Neuron (in vitro differentiated cells): ENCODE measurements at regions not wholly inside any gene's neighbourhood (a gene's known extent, or its start where the extent isn't known, plus 50 kb on each side); places are given as distances from the start of the nearest gene placed in this dataset.

ENCODE experiments used
- H2AFZ ChIP-seq: one replicate; pipeline ENCODE4 v1.6.1; 2013; ENCODE audit warnings: low read depth, mild to moderate bottlenecking, inconsistent platforms, low read length, moderate library complexity
- H3K27me3 ChIP-seq: one replicate; pipeline ENCODE4 v1.6.1; 2013; ENCODE audit warnings: low read length; ENCODE audit not compliant: insufficient read depth
- H3K36me3 ChIP-seq: one replicate; pipeline ENCODE4 v1.6.1; 2013; ENCODE audit warnings: low read length; ENCODE audit not compliant: insufficient read depth
- H3K4me1 ChIP-seq: one replicate; pipeline ENCODE4 v1.6.1; 2013; ENCODE audit warnings: low read length; ENCODE audit not compliant: insufficient read depth
- H3K4me3 ChIP-seq: 2 replicates; pipeline ENCODE4 v1.5.1; 2013; ENCODE audit warnings: mild to moderate bottlenecking, low read length, moderate library complexity
- H3K9me3 ChIP-seq: one replicate; pipeline ENCODE4 v1.6.1; 2013; ENCODE audit warnings: low read length

DNA sequence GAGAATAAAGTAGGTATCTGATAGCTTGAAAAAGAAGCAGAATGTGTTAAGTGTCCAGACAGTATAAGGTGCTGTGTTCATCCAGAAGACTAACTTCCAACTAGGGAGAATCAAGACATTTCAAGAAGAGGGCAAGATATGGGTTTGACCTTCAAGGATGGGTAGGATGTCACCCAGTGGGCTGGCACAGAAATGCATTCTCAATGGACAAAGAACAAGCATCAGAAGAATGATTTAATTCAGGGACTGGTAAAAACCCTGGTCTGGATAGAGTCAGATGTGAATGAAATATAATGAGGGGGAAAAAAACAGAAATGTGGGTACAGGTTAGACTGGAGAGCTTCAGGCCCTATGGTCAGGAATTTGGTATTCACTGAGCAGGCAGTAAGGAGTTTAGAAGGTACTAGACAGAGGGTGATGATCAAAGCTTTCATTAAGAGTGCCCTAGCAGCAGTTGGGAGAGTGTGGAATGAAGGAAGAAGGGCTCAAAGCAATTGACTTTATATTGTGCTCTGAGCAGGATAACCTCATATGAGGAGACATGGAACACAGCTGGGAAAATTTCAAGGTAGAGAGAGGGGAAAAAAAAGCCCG is 180.7 kb upstream of the ANK3 start:
- Histone ChIP-seq H3K4me1 (peaks cover 25% of the 10 kb centered on the region), H3K9me3 (peaks cover 1% of the 10 kb centered on the region), H3K4me3 (peak overlapping the region; percentile 77), H3K27me3 (no peaks in the 10 kb centered on the region), H3K36me3 (no peaks in the 10 kb centered on the region), H2AFZ (no peak overlapping the region)

- no peak overlapping the region for H3K4me3 ChIP-seq
- no peaks in the 10 kb centered on the region for H3K27me3 ChIP-seq
- peaks cover 1% of the 10 kb centered on the region for H3K9me3 ChIP-seq
- H3K4me1 ChIP-seq: peaks cover 25% of the 10 kb centered on the region
- no peaks in the 10 kb centered on the region for H3K36me3 ChIP-seq
- no peak overlapping the region for H2AFZ ChIP-seq
Measured at GRCh38 chr10:60569681-60570080, 180.0 kb upstream of the ANK3 start.

DNA sequence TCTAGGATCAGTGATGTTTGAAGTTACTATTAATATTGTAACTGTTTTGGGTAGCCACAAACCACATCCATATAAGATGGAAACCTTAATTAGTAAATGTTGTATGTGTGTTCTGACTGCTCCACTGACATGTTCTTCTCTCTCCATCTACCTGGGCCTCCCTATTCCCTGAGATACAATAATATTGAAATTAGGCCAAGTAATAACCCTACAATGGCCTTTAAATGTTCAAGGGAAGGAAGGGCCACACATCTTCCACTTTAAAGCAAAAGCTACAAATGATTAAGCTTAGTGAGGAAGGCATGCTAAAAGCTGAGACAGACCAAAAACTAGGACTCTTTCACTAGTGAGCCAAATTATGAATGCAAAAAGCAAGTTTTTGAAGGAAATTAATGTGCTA is 176.4 kb upstream of the ANK3 start:
- peaks cover 3% of the 10 kb centered on the region for H3K9me3 ChIP-seq
- no peaks in the 10 kb centered on the region for H3K27me3 ChIP-seq
- no peak overlapping the region for H3K4me3 ChIP-seq
- H3K36me3 ChIP-seq: no peaks in the 10 kb centered on the region
- H2AFZ ChIP-seq: no peak overlapping the region
- peaks cover 9% of the 10 kb centered on the region for H3K4me1 ChIP-seq

DNA sequence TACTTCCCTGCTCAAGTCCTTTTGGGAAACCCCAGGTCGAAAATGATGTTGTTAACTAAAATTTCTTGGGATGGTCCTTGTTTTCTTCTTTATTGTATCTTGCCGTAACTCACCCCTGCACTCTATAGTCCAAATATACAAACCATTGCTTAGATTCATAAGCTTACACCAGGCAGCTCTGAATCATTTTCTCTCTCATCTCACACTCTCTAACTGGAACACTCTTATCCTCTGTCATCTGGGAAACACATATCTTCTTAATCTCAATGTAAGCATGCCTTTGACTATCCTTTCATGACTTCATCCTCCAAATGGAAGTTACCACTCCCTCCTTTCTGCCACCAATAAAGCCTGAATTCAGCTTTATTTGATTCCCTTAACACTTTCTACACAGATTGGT is 175.8 kb upstream of the ANK3 start:
- Histone ChIP-seq H3K36me3 (no peaks in the 10 kb centered on the region), H3K9me3 (peaks cover 3% of the 10 kb centered on the region), H3K4me1 (peaks cover 3% of the 10 kb centered on the region), H3K27me3 (no peaks in the 10 kb centered on the region), H2AFZ (no peak overlapping the region), H3K4me3 (no peak overlapping the region)

GRCh38 chr10:60564475-60564874 is 174.8 kb upstream of the ANK3 start:
- no peaks in the 10 kb centered on the region for H3K36me3 ChIP-seq
- no peaks in the 10 kb centered on the region for H3K4me1 ChIP-seq
- H3K27me3 ChIP-seq: no peaks in the 10 kb centered on the region
- H2AFZ ChIP-seq: no peak overlapping the region
- H3K9me3 ChIP-seq: peaks cover 3% of the 10 kb centered on the region
- H3K4me3 ChIP-seq: no peak overlapping the region

DNA sequence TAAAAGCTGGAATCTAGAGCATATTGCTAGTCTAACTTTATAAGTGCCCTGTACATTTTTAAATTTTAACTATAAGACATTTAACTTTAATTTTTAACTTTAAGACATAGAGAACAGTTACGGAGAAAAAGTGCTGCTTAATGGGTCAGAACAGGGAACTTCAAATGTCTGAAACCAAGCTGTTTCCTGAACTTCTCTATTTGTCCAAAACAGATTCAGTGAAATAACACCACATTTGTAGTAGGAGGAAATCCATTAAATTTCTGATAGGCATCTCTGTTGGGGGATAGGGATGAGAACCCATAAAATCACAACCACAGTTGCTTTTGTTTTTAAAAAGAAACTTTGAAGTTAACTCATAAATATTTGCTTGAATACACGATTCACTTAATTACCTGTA is 170.8 kb upstream of the ANK3 start:
- no peak overlapping the region for H3K4me3 ChIP-seq
- H3K4me1 ChIP-seq: no peaks in the 10 kb centered on the region
- H3K36me3 ChIP-seq: no peaks in the 10 kb centered on the region
- no peak overlapping the region for H2AFZ ChIP-seq
- H3K9me3 ChIP-seq: peaks cover 1% of the 10 kb centered on the region
- no peaks in the 10 kb centered on the region for H3K27me3 ChIP-seq

- Histone ChIP-seq H3K9me3 (no peaks in the 10 kb centered on the region), H3K36me3 (no peaks in the 10 kb centered on the region), H3K4me3 (no peak overlapping the region), H3K27me3 (no peaks in the 10 kb centered on the region), H3K4me1 (no peaks in the 10 kb centered on the region), H2AFZ (no peak overlapping the region)
Measured at GRCh38 chr10:60555700-60556099, 166.0 kb upstream of the ANK3 start.

- no peaks in the 10 kb centered on the region for H3K9me3 ChIP-seq
- no peaks in the 10 kb centered on the region for H3K27me3 ChIP-seq
- no peaks in the 10 kb centered on the region for H3K4me1 ChIP-seq
- no peak overlapping the region for H3K4me3 ChIP-seq
- H3K36me3 ChIP-seq: no peaks in the 10 kb centered on the region
- no peak overlapping the region for H2AFZ ChIP-seq
Measured at GRCh38 chr10:60549686-60550085, 160.0 kb upstream of the ANK3 start.

GRCh38 chr10:60542657-60543056 is 153.0 kb upstream of the ANK3 start:
- Histone ChIP-seq H3K9me3 (no peaks in the 10 kb centered on the region), H3K36me3 (no peaks in the 10 kb centered on the region), H2AFZ (no peak overlapping the region), H3K27me3 (no peaks in the 10 kb centered on the region), H3K4me3 (no peak overlapping the region), H3K4me1 (no peaks in the 10 kb centered on the region)

- H3K27me3 ChIP-seq: no peaks in the 10 kb centered on the region
- H3K36me3 ChIP-seq: no peaks in the 10 kb centered on the region
- no peak overlapping the region for H3K4me3 ChIP-seq
- H3K4me1 ChIP-seq: no peaks in the 10 kb centered on the region
- H2AFZ ChIP-seq: no peak overlapping the region
- H3K9me3 ChIP-seq: no peaks in the 10 kb centered on the region
Measured at GRCh38 chr10:60541451-60541850, 151.8 kb upstream of the ANK3 start.

- H3K9me3 ChIP-seq: no peaks in the 10 kb centered on the region
- H3K4me3 ChIP-seq: no peak overlapping the region
- H3K4me1 ChIP-seq: peaks cover 5% of the 10 kb centered on the region
- H3K27me3 ChIP-seq: no peaks in the 10 kb centered on the region
- H3K36me3 ChIP-seq: no peaks in the 10 kb centered on the region
- no peak overlapping the region for H2AFZ ChIP-seq
Measured at GRCh38 chr10:60537697-60538096, 148.0 kb upstream of the ANK3 start.

- no peaks in the 10 kb centered on the region for H3K36me3 ChIP-seq
- H3K4me1 ChIP-seq: peaks cover 5% of the 10 kb centered on the region
- H2AFZ ChIP-seq: no peak overlapping the region
- no peak overlapping the region for H3K4me3 ChIP-seq
- H3K9me3 ChIP-seq: no peaks in the 10 kb centered on the region
- H3K27me3 ChIP-seq: no peaks in the 10 kb centered on the region
Measured at GRCh38 chr10:60536529-60537114, 146.9 kb upstream of the ANK3 start.

DNA sequence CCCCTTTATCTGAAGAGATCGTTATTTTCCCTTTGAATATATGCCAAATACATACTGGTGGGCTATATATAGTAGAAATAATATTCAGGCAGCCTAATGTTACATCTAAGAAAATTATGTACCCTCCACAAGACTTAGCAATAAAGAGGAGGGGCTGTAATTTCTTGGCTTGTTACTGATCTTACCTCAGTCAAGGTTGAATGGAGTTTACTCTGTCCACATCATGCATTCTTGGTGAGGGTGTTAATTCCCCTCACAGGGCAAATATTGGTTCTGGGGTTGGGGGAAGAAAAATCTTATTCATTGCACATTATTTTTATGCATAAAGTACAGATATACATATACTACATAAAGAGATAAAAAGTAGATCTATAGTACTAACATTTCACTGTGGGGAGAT is 145.8 kb upstream of the ANK3 start:
- Histone ChIP-seq H3K27me3 (no peaks in the 10 kb centered on the region), H3K9me3 (no peaks in the 10 kb centered on the region), H3K36me3 (no peaks in the 10 kb centered on the region), H3K4me3 (no peak overlapping the region), H2AFZ (no peak overlapping the region), H3K4me1 (peaks cover 5% of the 10 kb centered on the region)

- Histone ChIP-seq H3K9me3 (no peaks in the 10 kb centered on the region), H3K36me3 (no peaks in the 10 kb centered on the region), H3K4me3 (no peak overlapping the region), H3K27me3 (no peaks in the 10 kb centered on the region), H2AFZ (no peak overlapping the region), H3K4me1 (peaks cover 5% of the 10 kb centered on the region)
Measured at GRCh38 chr10:60534761-60535389, 145.2 kb upstream of the ANK3 start.
